ENCODE measurements at regions not wholly inside any gene's neighbourhood (a gene's known extent, or its start where the extent isn't known, plus 50 kb on each side); places are given as distances from the start of the nearest gene placed in this dataset.
A peak's percentile ranks its signal among the peaks of the same experiment; 100 is the strongest.

DNA sequence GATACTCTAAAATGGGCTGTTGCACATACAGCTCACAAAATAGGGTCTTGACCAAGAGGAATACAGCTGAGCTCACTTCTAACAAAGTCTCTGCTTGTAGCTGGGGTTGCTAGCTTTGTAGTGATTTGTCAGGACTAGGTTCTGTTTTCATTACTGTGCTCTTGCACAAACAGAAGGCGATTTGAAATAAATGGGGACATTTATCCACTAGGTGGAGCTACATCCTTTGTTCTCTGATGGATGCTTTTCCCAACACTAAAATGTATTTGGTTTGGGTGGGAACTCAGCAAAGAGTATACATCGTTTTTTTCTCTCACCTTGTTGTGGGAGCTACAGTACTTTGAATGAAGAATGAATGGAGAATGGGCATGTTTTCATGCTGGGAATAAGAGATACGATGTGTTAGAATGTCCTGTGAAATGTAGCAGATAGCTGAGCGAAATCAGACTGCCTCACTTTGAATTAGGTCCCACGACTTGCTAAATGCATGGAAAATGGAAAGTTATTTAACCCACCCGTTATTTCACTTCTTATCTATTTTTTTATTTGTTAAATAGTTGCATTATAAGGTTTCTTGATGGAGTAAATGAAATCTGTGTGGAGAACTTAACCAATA, 494.7 kb upstream of the MAP3K7 start:
- no peak overlapping the region for H3K4me3 ChIP-seq
- no peaks in the 10 kb centered on the region for H3K36me3 ChIP-seq
- intact Hi-C loops (cut with DNase I): no loop called here
- no peaks in the 10 kb centered on the region for H3K4me1 ChIP-seq
- 20% methylated on average over 6 of the region's 6 CpGs for WGBS (ENCODE audit: insufficient coverage, low coverage, low lambda C conversion rate, missing lambda C conversion rate)
- no peaks in the 10 kb centered on the region for H3K9me3 ChIP-seq
- H3K27me3 ChIP-seq: no peaks in the 10 kb centered on the region
- no peak overlapping the region for H3K27ac ChIP-seq
- no peak for TF ChIP-seq POLR2A (IDR thresholded peaks at IDR 0.05)
- TF ChIP-seq, protein P1, sequence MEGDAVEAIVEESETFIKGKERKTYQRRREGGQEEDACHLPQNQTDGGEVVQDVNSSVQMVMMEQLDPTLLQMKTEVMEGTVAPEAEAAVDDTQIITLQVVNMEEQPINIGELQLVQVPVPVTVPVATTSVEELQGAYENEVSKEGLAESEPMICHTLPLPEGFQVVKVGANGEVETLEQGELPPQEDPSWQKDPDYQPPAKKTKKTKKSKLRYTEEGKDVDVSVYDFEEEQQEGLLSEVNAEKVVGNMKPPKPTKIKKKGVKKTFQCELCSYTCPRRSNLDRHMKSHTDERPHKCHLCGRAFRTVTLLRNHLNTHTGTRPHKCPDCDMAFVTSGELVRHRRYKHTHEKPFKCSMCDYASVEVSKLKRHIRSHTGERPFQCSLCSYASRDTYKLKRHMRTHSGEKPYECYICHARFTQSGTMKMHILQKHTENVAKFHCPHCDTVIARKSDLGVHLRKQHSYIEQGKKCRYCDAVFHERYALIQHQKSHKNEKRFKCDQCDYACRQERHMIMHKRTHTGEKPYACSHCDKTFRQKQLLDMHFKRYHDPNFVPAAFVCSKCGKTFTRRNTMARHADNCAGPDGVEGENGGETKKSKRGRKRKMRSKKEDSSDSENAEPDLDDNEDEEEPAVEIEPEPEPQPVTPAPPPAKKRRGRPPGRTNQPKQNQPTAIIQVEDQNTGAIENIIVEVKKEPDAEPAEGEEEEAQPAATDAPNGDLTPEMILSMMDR (IDR thresholded peaks at IDR 0.05): peak; percentile 43 to 73 (median 68)
- DNase-seq: no peak
- peak; percentile 60 to 78 (median 61) for ATAC-seq

DNA sequence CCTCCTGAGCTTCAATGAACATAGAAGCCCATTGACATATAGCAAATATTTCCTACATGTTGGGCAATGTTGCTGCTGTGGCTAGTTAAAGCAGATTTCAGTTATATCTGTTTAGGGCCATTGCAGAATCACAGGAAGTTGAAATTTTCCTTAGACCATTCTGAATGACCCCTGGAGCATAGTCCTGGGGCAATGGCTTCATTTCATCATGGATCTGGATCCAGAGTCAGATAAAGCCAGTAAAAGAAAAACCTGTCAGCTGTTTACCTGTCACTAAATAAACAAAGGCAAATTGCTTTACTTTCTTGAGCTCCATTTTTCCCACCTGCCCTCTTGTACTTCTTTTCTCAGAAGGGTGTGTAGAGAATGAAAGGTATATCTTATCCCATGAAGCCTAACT, 494.0 kb upstream of the MAP3K7 start:
- DNase-seq (no peak), ATAC-seq (no peak)
- Histone ChIP-seq H3K9me3 (no peaks in the 10 kb centered on the region), H3K4me1 (no peaks in the 10 kb centered on the region), H3K4me3 (no peak overlapping the region), H3K27ac (no peak overlapping the region), H3K36me3 (no peaks in the 10 kb centered on the region), H3K27me3 (no peaks in the 10 kb centered on the region)
- intact Hi-C loops (cut with DNase I): no loop called here
- no peak for TF ChIP-seq POLR2A (IDR thresholded peaks at IDR 0.05)
- TF ChIP-seq, protein P1 (IDR thresholded peaks at IDR 0.05): no peak

DNA sequence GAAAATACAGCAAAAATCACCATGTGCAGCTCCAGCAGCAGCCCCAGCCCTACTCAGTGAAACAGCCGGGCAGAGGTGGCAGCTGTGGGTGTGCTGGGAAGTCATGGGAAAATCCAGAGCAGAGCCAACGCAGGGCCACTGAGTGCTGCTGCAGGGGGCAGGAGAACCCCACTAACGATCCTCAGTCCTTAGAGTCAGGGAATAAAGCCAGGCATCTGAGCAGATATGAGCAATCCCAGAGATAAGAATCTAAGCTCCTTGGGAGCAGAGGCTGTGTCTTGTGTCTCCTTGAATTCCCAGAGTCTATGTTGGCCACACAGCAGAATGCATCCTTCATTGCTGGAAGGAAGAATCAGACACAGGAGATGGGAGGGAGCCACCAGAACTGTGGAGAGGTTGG, 493.1 kb upstream of the MAP3K7 start:
- Histone ChIP-seq H3K9me3 (no peaks in the 10 kb centered on the region), H3K27me3 (no peaks in the 10 kb centered on the region), H3K36me3 (no peaks in the 10 kb centered on the region), H3K4me3 (no peak overlapping the region), H3K4me1 (no peaks in the 10 kb centered on the region), H3K27ac (no peak overlapping the region)
- no peak for TF ChIP-seq POLR2A (IDR thresholded peaks at IDR 0.05)
- TF ChIP-seq, protein P1 (IDR thresholded peaks at IDR 0.05): no peak
- no peak for DNase-seq
- ATAC-seq: no peak
- intact Hi-C loops (cut with DNase I): no loop called here
- WGBS (ENCODE audit: insufficient coverage, low coverage, low lambda C conversion rate, missing lambda C conversion rate): 14% methylated on average over 2 of the region's 3 CpGs

DNA sequence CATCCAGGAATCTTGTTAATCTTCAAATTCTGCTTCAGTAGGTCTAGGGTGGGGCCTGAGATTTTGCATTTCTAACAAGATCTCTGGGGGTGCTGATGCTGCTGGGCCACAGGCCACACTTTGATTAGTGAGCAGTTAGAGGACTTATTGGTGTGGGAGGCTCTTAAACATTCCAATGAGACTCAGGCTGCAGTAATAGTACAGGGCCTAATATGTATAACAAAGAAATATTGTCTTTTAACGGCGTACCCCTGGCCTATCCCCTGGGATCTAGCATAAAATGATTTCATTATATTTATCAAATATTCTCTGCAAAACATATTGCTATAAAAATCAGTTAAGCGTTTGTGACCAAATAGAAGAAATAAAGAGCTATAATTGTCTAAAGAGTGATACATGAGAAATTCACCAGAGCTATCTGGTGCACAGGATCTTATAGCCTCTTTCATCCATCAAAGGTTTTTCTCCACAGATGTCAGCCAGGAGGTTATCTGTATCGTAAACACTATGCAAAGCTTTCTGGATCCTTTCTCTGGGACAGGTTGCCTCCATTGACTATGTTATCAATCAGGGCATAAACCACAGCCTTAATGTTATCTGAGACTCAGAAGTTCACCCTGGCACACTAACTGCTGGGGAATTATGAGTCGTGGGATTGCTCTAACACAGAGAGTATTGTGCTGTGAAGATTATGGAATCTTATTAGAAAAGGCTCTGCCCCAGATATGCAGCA, 488.5 kb upstream of the MAP3K7 start:
- no peaks in the 10 kb centered on the region for H3K36me3 ChIP-seq
- H3K4me1 ChIP-seq: no peaks in the 10 kb centered on the region
- intact Hi-C loops (cut with DNase I): no loop called here
- H3K4me3 ChIP-seq: no peak overlapping the region
- no peak for DNase-seq
- ATAC-seq: no peak
- no peak for TF ChIP-seq POLR2A (IDR thresholded peaks at IDR 0.05)
- TF ChIP-seq, protein P1 (IDR thresholded peaks at IDR 0.05): no peak
- no peaks in the 10 kb centered on the region for H3K9me3 ChIP-seq
- no peaks in the 10 kb centered on the region for H3K27me3 ChIP-seq
- WGBS (ENCODE audit: insufficient coverage, low coverage, low lambda C conversion rate, missing lambda C conversion rate): 45% methylated on average over 5 of the region's 5 CpGs
- no peak overlapping the region for H3K27ac ChIP-seq
